ENCODE measurements at regions not wholly inside any gene's neighbourhood (a gene's known extent, or its start where the extent isn't known, plus 50 kb on each side); places are given as distances from the start of the nearest gene placed in this dataset.
"Not testable (repeated sequence)": the region's sequence is repeated elsewhere in the genome, so short reads cannot be mapped to it uniquely, and the experiment has no call there.

GRCh38 chr1:95297906-95298305 lies 63.9 kb downstream of the RWDD3 start:
- not testable (repeated sequence) for DNase-seq

- DNase-seq = no peak
Measured at GRCh38 chr1:95301091-95301490, 67.1 kb downstream of the RWDD3 start.

DNA sequence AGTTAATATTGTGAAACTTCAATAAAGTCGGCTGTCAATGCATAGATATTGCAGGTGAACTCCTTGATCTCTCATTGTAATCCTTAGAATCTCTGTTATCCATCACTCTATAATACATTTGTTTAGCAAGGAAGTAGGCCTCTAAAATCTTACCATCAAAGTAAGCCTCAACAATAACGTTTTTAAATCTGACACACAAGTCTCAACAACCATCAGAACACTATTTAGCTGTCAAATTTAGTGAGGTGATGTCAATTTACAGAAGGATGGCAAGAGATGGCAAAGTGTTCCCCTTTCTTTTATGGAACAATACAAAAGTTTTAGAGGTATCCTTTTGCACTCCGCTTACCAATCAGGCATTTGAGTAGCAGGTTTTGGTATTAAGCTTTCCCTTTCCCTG lies 67.6 kb downstream of the RWDD3 start:
- DNase-seq = no peak

- no peak for DNase-seq
Measured at GRCh38 chr1:95304803-95305202, 70.8 kb downstream of the RWDD3 start.

- peak in 1 of 3 experiments; percentile 44 for DNase-seq
Measured at GRCh38 chr1:95308276-95309030, 74.4 kb downstream of the RWDD3 start.

DNA sequence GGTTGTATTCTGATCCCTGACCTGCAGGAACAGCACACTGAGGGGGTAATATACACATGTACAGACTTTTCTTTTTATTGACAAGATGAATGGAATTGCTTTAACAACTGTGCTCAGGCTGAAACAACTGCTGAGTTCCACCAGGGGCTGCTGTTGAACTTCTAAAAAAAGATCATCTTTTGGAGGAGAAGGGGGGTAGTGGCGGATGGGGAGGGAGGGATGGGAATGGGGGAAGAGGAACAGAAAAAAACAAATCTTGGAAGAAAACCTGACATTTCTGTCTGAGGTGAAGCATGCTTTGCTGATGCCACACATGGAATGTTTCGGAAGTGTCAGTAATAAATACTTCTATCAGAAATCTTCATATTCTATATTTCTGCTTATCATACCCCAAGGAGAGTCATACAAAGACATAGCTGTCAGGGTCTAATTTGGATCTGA lies 75.0 kb downstream of the RWDD3 start:
- peak; percentile 66 to 90 (median 69) for DNase-seq

DNA sequence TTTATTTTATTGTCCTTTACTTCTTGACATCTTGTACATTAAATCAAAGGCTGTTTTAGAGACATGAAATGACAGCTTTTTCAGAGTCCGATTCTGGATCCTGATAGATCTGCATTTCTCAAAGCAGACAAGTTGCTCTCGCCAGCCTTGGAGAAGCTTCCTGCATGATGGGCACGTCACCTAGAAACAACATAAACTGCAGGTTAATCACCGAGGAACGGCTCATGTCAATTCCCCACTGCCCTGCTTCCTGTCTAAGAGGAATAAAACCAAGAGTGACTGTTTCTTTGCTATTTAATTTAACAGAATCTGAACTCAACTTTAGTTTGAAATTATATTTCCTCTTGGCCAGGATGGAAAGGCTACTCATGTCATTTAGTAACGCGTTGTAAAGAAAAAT lies 77.0 kb downstream of the RWDD3 start:
- peak in 2 of 3 experiments; percentile 61 to 81 for DNase-seq

DNA sequence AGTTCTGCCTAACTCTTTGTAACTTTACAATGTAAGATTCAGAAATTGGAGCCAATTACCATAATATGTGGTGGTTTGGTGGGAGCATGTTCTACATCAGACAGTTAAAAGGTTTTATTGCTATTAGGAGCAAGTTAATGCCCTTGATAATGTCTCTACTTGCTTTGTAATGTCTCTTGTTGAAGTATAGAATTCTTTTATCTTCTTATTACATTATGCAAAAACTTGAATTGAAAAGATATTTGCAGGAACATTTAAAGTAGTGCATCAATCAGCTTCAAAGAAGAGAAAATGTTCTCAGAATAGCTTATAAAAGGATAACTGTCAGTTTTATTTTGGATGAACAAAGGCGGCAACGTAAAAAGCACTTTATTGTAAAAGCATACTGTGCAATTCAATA lies 77.8 kb downstream of the RWDD3 start:
- peak in 1 of 3 experiments; percentile 34 for DNase-seq

DNA sequence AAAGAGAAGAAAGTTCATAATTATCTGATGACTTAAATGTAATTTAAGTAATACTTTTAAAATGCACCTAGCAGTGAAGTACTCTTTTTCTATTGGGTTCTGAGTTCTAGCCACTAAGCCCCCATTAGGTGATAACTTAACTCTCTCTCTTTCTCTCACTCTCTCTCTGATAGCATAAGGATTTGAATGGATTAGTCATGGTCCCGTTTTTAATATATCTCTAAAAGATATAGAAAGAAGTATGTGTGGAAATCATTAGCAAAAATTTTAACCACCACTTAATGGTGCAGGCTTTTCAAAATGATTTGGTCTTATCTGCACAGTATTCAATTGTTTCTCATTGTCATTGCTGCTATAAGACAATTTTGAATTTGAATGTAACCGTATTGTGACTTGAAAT lies 78.2 kb downstream of the RWDD3 start:
- DNase-seq = no peak

DNA sequence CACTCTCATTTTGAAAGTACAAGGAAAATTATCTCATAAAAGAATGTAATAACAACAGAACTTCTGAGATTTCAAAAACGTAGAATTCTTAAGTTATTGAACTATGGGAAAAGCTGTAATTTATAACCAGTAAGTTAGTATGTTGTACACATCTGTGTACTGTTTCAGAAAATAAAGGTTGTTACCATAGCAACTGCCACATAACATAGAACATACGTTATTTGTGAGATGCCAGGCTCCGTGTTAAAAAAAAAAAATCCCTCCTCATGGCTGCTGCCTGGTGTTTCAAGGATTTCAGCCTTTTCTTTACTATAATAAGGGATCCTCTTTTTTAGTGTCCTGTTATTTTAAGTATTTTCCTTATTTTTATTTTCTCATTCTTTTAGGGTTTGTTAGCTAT lies 79.5 kb downstream of the RWDD3 start:
- DNase-seq = no peak

DNA sequence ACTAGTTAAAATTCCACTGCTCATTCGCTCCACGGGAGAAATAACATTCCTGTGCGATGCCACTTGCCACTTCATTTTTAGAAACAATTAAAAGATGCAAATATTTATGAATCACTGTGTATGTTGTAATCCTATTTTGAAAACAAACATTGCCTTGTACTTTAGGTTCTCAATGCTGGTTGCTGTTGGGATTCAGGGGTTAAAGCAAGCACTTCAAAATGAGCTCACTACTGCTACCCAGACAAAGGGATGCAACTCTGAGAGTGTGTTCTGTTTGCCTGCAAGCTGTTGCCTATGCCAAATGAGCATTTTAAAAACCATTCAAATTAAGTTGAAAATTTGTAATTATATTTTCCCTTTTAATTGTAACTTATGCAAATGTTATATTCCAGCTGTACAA lies 87.5 kb downstream of the RWDD3 start:
- DNase-seq = peak in 1 of 3 experiments; percentile 24

GRCh38 chr1:95323123-95323522 lies 89.1 kb downstream of the RWDD3 start:
- DNase-seq = no peak

GRCh38 chr1:95325349-95325748 lies 91.3 kb downstream of the RWDD3 start:
- no peak for DNase-seq

DNA sequence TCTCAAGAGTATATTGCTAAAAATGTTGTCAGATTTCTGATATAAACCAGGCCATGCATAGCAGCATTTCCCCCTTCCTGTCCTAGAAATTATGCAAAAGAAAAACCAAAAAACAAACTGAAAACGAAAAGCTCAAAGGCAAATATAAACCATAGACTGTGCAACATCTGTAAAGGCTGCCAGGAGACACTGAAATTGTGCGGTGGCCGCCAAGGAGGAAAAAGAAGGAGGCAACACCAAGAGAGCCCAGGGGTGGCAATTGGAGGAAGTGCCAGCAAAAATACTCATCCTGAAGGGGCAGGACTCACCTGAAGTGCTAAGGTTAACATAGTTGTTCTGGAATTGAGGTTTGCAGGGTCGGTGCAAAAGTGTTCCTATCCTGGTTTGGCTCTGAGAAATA lies 92.0 kb downstream of the RWDD3 start:
- DNase-seq = no peak

DNA sequence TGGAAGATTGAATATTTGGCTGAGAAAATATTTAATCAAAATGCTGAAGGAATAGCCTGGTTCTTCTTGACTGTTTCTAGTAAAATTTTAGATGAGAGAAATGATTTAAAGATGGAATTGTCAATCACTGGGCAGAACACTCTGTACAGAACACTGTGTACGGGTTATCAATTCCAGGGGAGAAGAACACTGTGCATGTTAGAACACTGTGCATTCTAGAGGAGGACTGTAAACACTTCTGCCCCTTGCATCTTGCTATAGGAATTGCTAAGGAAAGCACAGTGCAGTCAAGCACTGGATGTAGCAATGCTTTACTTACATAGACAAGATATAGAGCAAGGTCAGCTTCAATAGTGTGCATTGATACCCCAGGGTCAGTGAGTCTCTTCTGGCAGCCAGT lies 98.7 kb downstream of the RWDD3 start:
- DNase-seq = no peak

DNA sequence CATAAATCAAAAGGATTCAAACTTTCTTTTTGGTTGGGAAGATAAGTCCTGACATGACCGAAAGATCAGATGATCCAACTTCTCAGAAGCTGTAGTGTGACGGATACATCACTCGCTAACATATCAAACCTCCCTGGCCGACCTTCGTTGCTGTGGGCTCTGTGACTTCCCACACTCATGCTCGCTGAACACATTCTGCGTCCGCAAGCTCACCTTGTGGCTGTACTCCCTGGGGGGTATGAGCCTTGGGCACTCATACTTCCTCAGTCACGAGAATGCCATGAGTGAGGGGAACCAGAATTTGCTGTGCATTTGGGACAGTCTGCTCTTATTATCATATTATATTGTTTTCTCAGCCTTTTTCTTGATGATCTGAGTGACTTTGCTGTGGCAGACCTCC lies 105.4 kb downstream of the RWDD3 start:
- DNase-seq = no peak

DNA sequence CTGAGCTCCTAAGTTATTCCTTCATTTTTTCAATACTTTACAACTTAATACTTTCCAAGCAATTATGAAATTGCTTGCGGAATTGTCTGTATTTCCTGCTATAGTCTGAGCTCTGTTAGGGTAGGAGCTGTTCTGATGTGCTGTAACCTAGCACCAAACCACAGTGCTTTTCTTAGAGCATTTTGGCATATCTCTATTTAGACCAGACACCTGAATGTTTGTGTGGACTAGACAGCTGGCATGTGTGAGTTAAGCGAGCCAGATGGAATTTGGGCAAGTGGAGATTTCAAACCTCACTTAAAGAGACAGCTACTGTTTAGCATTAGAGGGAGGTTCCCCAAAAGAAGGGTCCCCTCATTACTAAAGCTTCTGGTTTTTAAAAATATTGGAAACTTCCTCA lies 106.1 kb downstream of the RWDD3 start:
- DNase-seq = no peak

- DNase-seq = peak; percentile 72 to 91 (median 87)
Measured at GRCh38 chr1:95352767-95353166, 118.8 kb downstream of the RWDD3 start.

DNA sequence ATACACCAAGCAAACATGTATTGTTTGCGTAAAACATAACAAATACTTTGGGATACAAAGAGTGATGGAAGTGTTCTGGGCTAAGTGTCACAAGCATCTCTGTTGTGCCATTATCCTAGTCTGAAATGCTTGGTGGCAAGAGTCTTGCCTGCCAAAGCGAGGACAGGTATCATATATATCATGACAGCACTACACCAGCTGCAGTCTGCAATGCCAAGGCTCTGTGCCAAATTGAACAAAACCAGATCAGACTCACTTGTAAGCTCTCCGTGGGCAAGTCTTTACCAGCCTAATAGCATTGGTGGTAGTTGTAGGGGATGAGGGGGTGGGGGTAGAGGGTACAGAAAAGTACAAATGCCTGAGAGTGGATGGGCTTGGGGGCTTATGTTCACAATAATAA lies 119.2 kb downstream of the RWDD3 start:
- peak in 2 of 3 experiments; percentile 87 to 91 for DNase-seq

- no peak for DNase-seq
Measured at GRCh38 chr1:95364546-95364945, 130.5 kb downstream of the RWDD3 start.

- no peak for DNase-seq
Measured at GRCh38 chr1:95366498-95366897, 132.5 kb downstream of the RWDD3 start.

- no peak for DNase-seq
Measured at GRCh38 chr1:95368178-95368577, 134.2 kb downstream of the RWDD3 start.

DNA sequence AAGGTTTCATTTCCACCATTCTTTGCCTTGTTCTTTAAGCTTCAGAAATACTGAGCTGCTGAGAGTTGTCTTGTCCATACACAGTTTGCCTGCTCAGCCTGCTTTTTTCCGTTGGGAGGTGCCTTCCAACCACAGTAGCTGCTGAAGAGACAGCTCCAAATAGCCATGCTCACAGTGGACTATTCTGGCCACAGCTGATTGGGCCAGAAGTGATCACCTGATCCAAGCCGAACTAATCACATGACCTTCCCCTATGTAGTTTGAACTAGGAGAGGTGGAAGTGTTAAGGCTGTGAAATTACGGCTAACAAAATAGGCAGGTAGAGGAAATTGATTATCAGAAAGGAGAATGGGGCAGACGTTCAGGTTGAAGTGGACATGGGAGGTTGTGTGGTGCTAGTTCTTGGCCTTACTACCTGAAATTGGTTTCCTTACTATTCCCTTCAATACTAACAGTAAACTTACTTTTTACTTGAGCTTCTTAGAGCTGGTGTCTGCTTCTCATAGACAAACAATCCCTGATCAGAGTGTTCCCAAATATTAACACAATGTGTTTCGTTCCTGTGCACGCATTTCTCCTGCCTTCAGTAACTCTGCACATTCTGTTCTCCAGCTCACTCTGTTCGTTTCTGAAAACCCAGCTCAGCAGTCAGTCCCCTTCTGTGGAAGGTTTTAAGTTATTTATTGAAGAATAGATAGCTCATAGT lies 136.1 kb downstream of the RWDD3 start:
- no peak for DNase-seq
